HG02870 (cell line): ENCODE measurements at regions not wholly inside any gene's neighbourhood (a gene's known extent, or its start where the extent isn't known, plus 50 kb on each side); places are given as distances from the start of the nearest gene placed in this dataset.

Experiments
- ATAC-seq: cut with Tn5 transposase; IDR thresholded peaks from one replicate; pipeline ENCODE4 v1.9.1; 2021; ENCODE audit warnings: mild to moderate bottlenecking, moderate library complexity; ENCODE audit not compliant: unreplicated experiment

DNA sequence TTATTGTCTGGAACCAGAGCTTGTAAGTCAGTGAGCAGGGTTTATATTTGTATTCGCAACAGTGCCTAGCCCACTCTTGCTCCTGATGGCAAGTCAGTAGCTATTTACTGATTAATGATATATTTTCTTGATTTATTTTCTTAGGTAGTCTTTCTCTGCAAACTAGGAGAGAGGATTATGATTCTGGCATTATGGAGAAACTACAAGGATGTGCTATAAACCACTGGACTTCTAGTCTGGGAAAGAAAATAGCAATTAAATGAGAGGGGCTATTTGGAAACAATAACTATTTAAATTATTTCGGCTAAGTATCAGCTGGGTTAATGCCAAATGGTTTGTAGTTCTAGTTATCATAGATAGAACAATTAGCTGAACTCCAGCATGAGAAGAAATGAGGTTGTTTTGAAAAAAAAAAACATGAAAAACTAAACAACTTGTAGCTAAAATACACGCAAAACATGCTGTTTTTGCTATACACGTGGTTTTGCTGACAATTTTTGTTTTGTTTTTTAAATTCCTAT lies 304.9 kb upstream of the TCF21 start:
- no peak for ATAC-seq

DNA sequence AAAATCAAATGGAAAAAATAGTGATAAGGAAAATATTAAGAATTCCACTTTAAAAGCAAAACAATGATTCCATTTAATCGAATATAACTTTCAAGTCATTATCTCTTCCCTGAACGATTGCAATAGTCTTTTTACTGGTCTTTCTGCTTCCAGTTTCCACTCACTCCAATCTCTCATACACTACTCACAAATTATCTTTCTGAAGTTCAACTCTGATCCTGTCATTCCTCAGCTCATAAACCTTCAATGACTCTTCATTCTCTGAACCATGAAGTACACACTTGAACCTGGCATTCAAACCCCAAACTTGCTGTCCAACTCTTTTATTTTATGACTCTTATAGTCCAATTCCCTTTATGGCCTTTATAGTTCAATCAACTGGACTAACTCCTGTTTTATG lies 304.1 kb upstream of the TCF21 start:
- ATAC-seq: no peak

DNA sequence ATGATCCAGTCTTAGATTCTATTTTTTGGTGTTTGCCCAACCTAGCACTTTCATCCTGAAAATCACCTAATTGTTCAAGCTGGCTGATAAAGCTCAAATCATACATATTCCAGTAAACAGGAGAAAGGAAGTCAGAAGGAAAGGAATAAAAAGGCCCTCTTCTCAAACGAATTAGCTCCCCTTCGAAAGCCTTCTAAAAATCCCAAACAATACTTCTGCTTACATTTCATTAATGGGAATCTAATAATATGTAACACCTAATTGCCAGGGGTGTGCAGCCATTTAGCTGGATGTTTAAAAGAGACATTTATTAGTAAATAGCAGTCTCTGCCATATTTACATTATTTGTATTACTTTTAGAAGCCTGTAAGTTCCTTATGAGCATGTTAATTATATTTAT lies 302.9 kb upstream of the TCF21 start:
- no peak for ATAC-seq

DNA sequence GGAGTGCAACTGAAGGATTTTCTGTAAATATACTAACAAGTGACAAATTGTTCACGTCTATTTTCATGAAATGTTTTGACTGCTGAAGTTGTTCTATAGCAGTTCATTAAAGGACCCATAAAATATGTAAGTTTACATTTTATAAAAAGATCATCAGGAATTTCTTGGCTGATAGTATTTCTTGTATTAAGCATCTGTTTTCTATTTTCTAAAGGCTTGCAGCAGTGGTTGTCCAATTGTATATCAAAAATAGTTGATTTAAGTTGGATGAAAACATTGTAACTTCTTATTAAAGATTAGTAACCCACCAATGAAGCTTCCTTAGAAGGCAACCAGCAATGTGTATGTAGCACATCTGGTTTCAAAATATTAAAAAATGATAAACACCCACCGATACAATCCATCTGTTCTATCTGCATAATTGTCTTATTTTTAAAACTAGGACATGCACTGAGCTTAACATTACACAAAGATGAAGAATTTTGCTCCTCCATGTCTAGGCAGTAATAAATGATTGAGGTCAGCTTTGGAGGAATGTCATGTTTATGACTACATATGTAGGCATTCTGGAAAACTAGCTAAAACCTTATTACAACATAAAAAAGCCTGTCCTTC lies 301.3 kb upstream of the TCF21 start:
- ATAC-seq: no peak

- ATAC-seq: no peak
Observed at GRCh38 chr6:133590196-133590595, 298.7 kb upstream of the TCF21 start.

DNA sequence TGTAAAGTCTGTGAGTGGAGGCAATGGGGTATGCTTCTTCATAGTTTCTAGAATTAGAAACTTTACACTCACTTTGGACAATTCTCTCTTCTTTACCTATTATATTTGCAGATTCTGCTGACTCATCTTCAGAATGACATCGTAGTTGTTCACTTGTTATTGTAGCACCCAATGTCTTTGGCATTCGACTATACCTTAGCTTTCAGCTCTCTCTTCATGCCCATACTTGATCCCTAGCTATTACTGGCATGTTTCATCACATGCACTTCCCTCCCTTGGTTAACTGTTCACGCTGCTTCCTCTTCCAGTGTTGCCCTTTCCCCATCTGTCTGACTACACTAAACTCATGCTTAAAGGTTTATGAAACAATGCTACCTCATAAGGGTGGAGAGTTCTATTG lies 298.1 kb upstream of the TCF21 start:
- ATAC-seq: no peak

DNA sequence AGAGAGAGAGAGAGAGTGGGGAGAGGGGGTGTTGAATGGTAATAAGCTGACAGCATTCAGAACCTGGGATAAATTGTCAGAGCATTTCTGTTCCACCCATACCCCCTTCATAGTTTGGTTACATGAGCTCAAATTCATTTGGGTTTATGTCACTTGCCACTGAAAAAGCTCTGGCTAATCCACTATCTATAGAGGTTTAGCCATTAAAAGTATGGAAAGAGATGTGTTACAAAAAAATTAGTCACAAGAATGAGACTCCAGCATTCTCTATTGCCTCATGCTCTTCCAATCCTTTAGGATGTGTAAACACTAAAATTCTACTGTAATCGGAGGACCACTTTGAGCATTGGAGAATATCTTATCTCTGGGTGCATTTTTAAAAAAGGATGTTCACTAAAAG lies 297.6 kb upstream of the TCF21 start:
- ATAC-seq: no peak

DNA sequence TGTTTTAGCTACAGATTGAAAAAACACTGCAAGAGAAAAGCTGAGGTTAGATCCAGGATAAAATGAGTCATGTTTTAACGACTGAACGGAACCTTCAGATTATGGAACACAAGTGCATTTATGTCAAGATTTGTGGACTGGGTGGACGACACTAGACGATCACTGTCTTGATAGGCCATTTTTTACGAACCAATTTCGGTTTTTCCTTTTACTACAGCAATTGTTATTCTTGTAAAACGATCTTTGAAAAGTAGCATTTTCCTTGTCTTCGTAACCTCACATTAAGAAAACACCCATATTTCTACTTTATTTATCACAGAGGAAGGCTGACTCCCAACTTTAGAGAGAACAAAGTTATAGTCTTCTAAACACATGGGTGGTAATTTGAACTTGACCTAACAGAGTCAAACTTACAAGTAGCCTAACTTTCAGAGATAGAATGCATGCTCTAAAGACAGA lies 294.2 kb upstream of the TCF21 start:
- no peak for ATAC-seq

DNA sequence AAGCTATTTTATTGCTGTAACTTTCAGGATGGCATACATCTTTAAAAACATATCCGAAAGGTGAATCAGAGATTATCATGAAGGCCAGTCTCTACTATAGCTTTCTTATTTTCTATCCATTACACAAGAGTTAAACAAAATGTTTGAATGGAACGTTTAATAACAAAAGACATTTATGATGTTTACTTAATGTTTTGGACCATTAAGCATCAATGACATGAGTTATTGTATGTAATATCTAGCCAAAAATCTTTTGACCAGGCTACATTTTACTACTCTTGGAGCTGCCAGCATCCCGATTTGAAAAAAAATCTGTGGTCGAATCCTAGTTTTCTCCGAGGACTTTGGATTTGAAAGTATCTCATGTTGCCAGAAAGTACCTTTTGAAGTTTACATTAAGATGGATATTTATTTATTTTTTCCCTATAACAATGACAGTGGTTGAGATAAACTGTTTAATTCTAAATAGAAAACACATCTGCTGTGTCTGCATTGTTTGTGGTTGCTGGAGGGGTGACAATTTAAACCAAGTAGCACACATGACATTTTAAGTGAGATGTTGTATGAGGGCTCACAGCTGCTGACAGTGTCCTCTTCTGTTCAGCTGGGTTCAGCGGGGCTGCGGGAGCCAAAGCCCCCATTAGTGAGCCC lies 293.7 kb upstream of the TCF21 start:
- no peak for ATAC-seq

DNA sequence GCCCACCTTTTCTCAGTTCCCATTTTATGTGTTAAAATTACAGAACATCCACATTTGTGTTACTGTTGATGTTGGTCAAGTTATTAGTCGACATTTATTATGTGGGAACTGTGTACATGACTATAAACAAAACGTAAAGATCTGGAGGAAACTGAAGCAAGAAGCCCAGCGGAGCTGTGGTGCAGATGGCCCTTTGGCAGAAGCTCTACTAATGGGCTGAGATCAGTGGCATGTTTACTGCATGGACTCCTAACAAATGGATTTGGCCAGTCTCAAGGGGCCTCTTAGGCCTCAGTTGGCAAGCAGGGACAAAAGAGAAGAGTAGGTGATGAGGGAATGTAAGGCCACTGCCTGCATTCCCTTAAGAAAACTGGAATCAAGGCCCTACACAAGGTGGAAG lies 282.1 kb upstream of the TCF21 start:
- no peak for ATAC-seq

DNA sequence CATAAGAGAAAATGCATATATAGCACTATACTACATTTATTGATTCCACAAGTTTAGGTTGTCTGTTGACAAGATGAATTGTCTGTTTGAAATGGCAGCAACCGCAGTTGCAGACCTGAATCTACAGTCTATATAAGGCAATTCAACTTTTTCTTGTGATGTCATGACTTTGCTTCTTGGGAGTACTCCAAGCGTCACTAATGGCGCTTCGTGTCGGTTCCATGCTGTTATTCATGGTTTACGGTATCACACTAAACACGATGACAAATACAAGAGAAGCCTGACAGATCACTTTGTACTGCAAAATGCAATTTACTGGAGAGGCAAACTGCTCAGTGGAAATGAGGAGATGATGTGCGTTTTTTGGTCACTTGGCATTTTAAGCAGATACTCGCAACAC lies 280.3 kb upstream of the TCF21 start:
- ATAC-seq: no peak

- ATAC-seq: no peak
Observed at GRCh38 chr6:133609415-133610226, 279.3 kb upstream of the TCF21 start.

GRCh38 chr6:133610227-133610840 lies 278.6 kb upstream of the TCF21 start:
- no peak for ATAC-seq

DNA sequence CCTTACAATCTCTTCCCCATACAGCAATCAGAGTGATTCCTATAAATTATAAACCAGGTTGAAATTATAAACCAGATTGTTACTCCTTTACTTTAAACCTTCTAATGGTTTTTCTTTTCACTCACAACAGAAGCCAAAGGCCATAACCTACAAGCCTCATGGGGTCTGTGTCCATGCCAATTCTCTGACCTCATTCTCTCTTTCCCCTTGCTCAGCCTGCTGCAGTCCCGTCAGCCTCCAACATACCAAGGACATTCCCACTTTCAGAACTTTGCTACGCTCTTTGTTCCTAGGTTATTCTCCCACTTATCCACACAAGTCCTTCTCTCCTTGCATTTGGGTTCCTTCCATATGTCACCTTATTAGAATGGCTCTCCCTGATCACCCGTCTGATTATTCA lies 277.9 kb upstream of the TCF21 start:
- no peak for ATAC-seq

DNA sequence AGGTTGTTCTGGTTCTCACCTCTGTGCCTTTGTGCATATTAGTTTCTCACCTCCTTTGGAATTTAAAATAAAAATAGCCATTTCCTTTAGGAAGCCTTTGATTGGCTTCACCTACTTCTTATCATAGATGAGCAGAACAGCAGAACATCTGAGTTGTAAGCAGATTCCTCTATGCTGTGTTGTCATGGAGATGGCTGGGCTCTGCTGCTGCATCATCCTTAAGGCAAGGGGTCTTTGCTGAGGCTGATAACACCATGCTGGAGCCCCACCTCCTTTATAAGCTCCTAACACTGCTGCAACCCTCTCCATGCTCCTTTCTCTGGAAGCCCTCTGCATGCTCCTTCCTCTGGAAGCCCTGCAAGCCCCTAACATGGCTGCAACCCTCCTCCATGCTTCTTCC lies 276.5 kb upstream of the TCF21 start:
- ATAC-seq: no peak

DNA sequence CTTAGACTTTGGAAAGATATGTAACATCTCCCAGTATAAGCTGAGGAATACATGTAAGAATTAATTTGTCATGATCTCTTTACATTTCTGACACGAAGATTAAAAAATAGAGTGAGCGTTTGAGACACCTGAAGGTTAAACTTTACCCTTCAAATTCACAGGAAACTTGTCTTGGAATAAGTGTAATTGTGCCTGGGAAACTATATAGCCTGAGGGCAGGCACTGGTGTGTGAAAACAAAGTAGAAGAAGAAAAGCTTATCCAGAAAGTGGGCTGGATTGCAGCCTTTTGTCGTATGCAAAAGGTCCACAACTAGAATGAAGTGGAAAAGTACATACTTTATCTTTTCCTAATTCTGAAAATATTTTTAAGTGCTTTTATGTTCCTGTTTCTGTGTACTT lies 275.7 kb upstream of the TCF21 start:
- ATAC-seq: no peak

DNA sequence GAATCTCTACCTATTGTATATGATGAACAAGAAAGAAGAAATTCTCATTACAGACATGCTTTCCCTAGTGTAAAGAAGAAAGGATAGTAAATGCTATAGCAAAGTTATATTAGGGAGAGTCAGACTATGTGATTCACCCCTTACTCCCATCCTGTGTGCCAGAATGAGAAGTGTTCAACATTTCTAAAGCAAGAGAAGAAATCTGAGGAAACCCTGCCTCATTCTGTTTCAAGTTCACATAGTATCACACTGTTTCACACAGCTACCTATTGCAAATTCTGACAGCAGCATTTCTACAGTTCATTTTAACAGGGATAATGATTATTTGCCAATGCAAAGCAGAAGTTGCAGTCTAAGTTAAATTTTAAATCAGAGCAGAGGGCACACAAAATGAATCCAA lies 267.2 kb upstream of the TCF21 start:
- ATAC-seq: no peak

DNA sequence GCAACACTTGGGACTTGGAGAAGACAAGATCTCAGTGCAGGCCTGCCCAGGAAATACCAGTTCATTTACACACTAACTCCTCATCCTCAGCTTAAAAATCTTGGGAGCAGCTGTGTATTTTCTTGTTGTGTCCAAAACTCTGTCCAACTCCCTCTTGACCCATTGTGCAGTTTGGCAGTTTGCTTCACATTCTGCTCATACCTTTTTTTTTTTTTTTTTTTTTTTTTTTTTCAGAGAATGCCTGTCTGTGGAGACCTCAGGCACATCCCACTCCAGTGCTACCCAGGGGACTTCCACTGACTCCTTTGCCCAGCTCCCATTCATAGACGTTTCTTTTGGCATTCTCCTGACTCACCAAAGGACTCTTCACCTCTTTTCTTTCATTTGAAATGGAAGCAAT lies 265.8 kb upstream of the TCF21 start:
- ATAC-seq: no peak

GRCh38 chr6:133623621-133624020 lies 265.3 kb upstream of the TCF21 start:
- no peak for ATAC-seq

GRCh38 chr6:133626096-133626666 lies 262.7 kb upstream of the TCF21 start:
- ATAC-seq: no peak

- no peak for ATAC-seq
Observed at GRCh38 chr6:133629970-133630369, 258.9 kb upstream of the TCF21 start.
